Skin of body (tissue), 1 donor: ENCODE measurements at regions not wholly inside any gene's neighbourhood (a gene's known extent, or its start where the extent isn't known, plus 50 kb on each side); places are given as distances from the start of the nearest gene placed in this dataset.
"Not testable (repeated sequence)": the region's sequence is repeated elsewhere in the genome, so short reads cannot be mapped to it uniquely, and the experiment has no call there.

Source experiments
- DNase-seq: peaks from one replicate; lab custom pipeline; 2025; lab: John Stamatoyannopoulos, UW

DNA sequence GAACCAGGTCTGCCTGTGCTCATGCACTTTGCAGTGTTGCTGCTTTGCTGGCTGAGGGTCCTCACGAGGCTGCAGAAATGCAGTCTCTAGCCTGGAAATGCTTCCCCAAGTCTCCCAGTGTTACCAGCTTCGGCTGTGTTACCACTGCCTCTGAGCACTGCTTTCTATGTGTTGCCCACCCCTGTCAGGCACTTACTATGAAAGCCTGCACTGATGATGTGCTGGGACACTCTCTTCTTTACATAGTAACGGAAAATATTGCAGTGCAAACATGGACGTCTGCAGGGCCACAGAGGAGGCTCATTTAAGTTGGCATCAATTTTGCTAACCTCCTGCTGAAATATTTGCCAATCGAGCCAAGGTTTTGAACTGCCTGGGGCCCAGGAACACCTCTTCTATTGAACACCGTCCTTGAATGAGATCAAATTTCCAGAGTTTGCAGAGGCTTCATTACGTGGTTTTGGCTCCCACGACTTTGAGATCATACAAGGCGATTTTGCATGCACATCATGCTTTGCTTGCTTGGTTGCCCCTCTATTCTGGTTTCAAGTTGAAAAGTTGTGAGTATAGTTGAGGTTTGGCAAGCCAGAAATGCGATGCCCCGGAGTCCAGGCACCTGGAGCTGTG, 404.7 kb upstream of the PODXL start:
- DNase-seq: no peak

DNA sequence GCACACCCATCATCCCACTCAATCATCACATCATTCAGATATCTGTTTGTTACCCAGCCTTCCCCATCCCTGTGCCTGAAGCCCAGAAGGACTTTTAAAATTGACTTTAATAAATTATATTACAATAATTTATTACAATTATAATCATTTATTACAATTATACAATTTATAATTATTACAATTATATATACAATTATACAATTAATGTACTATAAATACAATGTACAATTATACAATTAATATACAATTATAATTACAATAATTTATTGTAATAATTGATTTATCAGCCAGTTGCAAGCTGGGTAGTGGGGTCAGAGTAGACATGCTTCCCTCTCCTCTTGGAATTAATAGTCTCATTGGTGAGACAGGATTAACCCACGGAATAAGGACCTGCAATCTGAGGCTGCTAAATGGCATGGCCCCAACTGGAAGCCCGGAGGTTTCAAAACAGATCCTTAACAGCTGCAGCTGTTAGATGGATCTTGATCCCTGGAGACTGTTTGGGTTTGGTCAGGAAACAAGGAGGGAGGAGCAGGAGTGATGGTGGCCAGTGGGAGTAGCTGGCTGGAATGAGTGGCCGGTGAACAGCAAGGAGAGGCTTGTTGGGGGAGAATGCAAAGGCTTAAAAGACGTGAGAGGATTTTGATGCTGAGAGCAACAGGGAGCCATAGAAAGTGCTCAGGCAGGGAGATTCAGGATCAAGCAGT, 402.8 kb upstream of the PODXL start:
- DNase-seq: no peak

GRCh38 chr7:131957338-131958020, 401.1 kb upstream of the PODXL start:
- DNase-seq: no peak

DNA sequence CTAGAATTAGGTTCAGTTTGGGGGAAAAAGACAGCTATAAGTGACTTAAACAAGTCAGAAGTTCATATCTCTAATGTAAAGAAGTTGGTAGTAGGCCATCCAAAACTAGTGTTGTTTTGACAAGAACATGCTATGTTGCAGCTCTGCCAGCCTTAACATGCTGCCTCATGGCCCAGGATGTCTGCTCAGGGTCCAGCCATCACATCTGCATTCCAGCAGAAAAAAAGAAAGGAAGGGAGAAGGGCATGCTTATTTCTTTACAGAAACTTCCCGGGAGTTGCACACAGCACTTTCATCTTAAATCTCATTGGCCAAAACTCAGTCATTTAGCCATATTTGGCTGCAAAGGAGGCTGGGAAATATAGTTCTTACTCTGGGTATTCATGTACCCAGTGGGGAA, 400.4 kb upstream of the PODXL start:
- DNase-seq: no peak

DNA sequence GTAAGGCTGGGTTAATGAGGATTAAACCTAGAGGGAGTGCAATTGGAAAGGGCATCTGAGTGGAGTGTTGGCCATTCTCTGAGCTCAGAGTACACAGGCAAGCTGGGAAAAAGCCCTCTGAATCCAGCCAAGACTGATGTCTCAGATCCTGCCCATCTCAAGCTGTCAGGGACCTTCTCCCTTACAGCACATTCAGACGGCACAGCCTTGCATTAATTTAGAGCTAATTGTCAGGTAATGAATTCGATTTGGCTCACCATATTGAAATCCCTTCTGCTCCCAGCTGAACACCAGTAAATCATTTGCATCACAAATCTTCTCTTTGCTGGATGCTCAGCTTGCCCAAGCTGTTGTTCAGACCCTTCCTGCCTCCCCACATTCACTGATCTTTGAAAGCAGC, 399.3 kb upstream of the PODXL start:
- no peak for DNase-seq

DNA sequence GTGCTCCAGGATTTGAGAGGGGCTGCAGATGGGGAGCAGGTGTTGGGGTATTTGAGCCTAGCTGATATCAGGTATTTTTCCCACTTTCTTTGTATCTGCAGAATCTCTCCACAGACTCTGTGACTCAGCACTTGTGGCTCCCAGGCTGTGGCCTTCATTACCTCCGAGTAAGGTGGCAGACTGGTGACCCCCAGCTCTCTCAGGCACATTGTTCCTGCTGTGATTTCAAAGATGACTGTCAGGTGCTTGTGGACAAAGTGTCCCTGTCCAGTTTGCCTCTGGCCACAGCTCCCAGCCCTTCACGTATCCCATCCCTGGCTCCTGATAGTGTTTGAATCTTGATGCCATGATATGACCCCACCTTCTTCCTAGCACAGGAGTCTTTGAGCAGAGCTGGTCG, 396.8 kb upstream of the PODXL start:
- no peak for DNase-seq

DNA sequence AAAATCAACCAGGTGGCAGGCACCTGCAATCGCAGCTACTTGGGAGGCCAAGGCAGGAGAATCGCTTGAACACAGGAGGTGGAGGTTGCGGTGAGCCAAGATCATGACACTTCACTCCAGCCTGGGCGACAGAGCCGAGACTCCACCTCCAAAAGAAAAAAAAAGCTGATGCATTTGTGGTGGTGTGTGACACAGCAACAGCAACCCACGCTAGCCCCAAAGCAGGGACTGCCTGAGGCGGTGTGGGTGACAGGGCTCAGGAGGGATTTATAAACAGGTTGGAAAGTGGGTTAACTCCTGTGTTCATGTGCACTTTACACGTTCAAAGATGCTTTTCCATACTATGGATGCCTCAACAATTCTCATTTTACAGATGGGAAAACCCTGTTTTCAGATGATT, 395.9 kb upstream of the PODXL start:
- no peak for DNase-seq

- DNase-seq: no peak
These were observed 394.3 kb upstream of the PODXL start for GRCh38 chr7:131950758-131951157.

DNA sequence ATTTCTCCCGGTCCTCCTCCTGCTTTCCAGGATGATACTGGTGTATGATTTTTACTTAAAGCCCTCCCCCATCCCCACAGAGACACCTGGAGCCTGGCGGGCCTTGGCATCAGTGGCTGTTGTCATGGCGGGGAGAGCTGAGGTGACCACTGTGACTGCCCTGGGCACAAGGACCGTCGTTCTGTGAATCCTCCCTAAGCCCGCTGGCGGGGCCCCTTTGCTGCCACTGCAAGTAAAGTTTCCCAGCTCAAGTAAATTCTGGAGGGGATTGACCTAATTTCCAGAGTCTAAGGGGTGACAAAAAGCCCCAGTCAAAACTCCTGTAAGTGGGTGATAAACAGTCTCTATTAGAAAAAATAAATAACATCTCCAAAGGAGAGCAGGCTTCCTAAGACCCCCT, 393.2 kb upstream of the PODXL start:
- DNase-seq: no peak

GRCh38 chr7:131948434-131949053, 392.1 kb upstream of the PODXL start:
- no peak for DNase-seq

DNA sequence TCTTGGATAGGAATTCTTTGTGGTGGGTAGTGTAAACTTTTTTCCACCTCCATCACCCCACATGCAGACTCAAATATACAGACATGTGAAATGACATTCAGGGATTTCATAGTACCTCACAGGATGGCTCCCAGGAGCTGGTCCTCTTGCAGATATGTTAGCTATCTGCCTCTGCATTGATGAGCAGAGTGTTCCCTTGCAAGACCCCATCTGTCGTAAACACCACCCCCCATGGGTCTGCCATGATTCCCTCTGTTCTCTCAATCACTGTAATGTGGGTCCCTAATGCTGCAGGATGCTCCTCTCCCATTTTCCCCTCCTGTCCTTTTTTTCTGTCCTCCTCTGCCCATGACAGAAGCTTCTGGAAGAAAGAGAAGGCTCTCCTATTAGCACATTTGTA, 391.2 kb upstream of the PODXL start:
- no peak for DNase-seq

DNA sequence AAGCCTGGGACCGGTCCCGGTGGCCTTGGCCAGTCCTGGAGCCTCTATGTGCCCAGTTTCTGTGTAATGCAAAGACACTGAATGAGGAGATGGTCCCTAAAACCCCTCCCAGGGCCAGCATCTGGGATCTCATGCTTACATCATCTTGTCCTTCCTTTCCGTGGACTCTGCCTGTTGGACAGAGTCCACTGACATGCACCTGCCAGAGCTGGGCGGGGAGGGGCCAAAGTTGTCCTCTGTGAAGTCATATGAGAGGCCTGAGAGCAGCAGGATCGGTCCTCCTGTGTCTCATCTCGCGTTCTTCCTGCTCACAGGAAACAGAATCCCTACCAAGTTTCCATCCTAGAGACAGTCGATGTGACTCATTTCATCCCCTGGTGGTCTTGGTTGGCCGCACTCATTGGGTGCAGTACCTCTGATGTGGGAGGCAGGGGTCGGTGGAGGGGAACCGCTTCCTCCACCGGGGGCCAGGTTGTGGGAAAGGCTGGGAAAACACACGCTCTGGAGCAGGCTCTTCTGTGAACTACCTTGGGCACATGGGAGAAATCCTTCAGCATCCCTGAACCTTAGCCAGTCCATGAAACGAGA, 389.6 kb upstream of the PODXL start:
- DNase-seq: no peak

DNA sequence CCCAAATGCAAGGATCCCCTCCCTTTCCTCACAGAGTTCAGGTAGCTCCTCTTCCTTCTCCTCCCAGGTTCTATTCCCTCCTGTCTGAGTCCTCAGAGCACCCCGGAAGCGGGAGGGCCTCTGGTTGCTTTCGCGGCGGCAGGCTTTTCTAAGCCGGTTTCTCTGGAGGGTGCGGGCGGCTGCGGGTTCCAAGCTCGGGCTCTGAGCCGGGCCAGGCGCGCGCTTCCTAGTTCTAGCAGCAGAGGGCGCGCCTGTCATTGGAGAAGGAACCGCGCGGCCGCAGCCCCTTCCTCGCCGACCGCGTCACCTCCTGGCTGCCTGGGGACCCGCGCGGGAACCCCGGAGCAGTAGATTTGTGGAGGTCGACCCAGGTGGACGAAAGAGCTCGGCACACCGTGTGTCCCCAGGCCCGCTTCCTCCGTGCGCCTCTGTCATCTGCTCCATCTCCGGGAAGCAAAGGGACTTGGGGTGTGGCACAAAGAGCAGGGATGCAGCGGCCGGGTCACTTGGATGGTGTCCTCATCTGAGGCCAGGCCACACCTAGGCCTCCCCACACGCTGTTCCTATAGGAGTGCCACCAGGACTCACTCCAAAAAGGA, 389.0 kb upstream of the PODXL start:
- no peak for DNase-seq

DNA sequence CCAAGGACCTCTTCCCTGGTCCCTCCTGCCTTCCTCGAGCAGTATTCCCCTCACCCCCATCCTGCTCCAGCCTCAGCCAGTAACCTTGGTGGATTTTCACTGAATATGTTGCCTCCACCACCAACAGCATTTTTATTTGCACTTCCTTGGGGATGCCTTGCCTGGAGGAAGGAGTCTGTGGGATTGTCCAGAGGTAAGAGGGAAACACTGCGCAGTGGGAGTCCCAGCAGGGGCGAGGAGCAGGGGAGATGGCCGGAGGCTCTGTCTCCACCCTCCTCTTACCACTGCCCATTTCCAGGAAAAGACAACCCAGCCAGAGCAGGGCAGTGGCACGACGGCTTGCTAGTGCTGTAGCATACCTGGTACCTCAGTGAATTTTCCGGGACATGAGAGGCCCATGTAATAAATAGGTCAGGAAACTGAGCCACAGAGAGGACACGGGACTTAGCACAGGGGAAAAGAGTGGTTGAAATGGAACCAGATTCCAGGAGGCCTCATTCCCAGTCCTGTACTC, 388.2 kb upstream of the PODXL start:
- DNase-seq: no peak

DNA sequence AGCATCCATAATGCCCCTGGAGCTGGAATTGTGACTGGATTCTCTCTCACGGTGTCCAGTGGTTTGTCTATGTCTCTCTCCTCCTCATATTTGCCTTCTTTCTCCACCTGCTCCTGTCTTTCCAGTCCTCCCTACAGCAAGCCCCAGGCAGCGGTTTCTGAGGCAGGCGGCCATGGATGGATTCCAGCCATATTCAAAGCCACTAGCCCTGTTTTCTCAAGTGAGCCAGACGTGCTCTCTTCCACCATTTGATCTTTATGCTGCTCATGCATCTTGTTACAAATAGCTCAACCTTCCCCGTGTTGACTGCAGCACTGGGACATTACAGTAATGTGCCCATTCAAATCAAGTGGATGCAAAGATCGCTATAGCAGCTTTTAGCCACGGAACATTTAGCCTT, 387.2 kb upstream of the PODXL start:
- no peak for DNase-seq

GRCh38 chr7:131943211-131943610, 386.8 kb upstream of the PODXL start:
- no peak for DNase-seq

DNA sequence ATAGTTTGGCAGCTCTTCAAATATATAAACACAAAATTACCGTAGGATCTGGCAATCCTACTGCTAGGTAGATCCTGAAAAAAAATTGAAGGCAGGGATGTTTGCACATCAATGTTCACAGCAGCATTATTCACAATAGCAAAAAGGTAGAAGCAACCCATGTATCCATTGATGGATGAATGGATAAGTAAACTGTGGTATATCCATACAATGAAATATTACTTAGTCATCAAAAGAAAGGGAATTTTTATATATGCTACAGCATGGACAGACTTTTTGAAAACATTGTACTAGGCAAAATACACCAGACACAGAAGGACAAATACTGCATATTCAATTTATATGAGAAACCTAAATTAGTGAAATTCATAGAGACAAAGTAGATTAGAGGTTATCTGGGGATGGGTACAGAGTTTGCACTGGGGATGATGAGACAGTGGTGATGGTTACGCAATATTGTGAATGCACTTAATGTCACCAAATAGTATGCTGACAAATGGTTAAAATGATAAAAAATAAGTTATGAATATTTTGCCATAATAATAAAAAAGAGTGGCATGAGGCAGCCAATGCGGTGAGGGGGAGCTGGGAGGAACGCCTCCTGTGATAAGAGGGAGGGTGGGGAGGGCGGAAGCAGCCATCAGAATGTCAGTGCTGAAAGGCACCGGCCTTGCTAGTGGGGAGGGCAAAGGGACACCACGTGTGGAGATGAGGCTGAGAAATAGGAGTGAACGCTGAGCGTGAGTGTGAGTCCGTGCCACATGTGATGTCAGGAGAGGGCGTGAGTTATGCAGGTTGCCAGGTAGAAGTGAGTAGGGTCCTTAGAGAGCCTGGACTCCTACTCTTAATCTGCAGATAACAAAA, 386.1 kb upstream of the PODXL start:
- DNase-seq: no peak

DNA sequence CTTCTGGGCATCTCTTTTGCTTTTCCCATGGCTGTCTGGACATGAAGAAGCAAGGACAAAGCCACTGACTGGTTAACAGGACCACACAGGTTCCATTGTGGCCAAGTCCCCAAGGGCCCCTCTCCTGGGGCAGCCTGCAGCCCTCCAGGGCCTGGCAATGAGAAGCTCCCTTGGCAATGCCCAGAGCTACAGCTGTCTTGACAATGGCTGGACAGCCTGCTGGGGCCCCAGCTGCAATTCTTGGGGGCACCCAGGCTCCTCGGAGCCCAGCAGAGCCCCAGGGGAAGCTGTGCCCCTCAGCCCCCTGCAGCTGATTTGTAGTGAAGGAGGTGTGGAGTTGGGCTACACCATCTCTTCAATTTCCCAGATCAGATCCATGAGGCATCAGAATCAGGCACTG, 384.9 kb upstream of the PODXL start:
- DNase-seq: no peak

DNA sequence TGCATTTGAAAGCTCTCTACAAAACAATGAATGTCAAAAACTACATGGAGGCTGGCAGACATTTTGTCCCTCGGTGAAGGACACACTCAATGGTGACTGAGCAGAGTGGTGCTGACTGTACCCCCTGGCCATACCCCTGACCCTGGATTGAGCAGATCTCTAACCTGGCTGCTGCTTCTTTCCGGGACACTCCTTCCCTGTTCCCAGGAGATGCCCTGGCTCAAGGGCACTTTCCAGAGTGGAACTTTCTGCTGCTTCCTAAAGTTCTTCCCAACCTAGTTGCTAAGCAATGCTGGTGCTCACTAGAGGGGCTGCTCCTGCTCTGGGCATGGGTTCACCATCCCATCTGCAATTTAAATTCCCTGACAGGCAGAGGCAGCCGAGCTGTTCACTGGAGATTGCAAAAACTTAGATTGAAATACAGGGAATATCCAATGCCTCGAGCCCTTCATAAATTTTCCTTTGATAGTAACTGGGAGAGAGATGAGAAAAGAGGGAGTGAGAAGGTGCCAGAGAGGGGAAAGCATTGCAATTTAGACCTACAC, 384.3 kb upstream of the PODXL start:
- DNase-seq: no peak

- DNase-seq: not testable (repeated sequence)
These were observed 382.4 kb upstream of the PODXL start for GRCh38 chr7:131938788-131939187.
